ENCODE measurements at regions not wholly inside any gene's neighbourhood (a gene's known extent, or its start where the extent isn't known, plus 50 kb on each side); places are given as distances from the start of the nearest gene placed in this dataset.

- TF ChIP-seq SP1 (CRISPR knock-in tag; conservative IDR thresholded peaks at IDR 0.05) (no peak), ELF4 (CRISPR knock-in tag; IDR thresholded peaks at IDR 0.05; ENCODE audit: low read depth) (no peak), ATF2 (CRISPR knock-in tag; IDR thresholded peaks at IDR 0.05; ENCODE audit: borderline replicate concordance, low read depth) (no peak), ZBTB21 (CRISPR knock-in tag; IDR thresholded peaks at IDR 0.05; ENCODE audit: borderline replicate concordance) (no peak), NFYB (CRISPR knock-in tag; conservative IDR thresholded peaks at IDR 0.05; ENCODE audit: low read depth) (no peak), SMAD3 (CRISPR knock-in tag; IDR thresholded peaks at IDR 0.05; ENCODE audit: borderline replicate concordance) (no peak), SMAD4 (CRISPR knock-in tag; IDR thresholded peaks at IDR 0.05) (no peak)
- TF ChIP-seq, protein P1, sequence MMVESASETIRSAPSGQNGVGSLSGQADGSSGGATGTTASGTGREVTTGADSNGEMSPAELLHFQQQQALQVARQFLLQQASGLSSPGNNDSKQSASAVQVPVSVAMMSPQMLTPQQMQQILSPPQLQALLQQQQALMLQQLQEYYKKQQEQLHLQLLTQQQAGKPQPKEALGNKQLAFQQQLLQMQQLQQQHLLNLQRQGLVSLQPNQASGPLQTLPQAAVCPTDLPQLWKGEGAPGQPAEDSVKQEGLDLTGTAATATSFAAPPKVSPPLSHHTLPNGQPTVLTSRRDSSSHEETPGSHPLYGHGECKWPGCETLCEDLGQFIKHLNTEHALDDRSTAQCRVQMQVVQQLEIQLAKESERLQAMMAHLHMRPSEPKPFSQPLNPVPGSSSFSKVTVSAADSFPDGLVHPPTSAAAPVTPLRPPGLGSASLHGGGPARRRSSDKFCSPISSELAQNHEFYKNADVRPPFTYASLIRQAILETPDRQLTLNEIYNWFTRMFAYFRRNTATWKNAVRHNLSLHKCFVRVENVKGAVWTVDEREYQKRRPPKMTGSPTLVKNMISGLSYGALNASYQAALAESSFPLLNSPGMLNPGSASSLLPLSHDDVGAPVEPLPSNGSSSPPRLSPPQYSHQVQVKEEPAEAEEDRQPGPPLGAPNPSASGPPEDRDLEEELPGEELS (CRISPR knock-in tag; IDR thresholded peaks at IDR 0.05) = no peak
- TF ChIP-seq, protein P2, sequence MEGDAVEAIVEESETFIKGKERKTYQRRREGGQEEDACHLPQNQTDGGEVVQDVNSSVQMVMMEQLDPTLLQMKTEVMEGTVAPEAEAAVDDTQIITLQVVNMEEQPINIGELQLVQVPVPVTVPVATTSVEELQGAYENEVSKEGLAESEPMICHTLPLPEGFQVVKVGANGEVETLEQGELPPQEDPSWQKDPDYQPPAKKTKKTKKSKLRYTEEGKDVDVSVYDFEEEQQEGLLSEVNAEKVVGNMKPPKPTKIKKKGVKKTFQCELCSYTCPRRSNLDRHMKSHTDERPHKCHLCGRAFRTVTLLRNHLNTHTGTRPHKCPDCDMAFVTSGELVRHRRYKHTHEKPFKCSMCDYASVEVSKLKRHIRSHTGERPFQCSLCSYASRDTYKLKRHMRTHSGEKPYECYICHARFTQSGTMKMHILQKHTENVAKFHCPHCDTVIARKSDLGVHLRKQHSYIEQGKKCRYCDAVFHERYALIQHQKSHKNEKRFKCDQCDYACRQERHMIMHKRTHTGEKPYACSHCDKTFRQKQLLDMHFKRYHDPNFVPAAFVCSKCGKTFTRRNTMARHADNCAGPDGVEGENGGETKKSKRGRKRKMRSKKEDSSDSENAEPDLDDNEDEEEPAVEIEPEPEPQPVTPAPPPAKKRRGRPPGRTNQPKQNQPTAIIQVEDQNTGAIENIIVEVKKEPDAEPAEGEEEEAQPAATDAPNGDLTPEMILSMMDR (IDR thresholded peaks at IDR 0.05) = no peak
- TF ChIP-seq, protein P3, sequence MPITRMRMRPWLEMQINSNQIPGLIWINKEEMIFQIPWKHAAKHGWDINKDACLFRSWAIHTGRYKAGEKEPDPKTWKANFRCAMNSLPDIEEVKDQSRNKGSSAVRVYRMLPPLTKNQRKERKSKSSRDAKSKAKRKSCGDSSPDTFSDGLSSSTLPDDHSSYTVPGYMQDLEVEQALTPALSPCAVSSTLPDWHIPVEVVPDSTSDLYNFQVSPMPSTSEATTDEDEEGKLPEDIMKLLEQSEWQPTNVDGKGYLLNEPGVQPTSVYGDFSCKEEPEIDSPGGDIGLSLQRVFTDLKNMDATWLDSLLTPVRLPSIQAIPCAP (CRISPR knock-in tag; IDR thresholded peaks at IDR 0.05) = no peak
Measured at GRCh38 chr10:45500304-45500703, 126.3 kb downstream of the ALOX5 start.
